Tibial nerve (tissue), 4 donors: ENCODE measurements at regions not wholly inside any gene's neighbourhood (a gene's known extent, or its start where the extent isn't known, plus 50 kb on each side); places are given as distances from the start of the nearest gene placed in this dataset.

Experiments
- CTCF ChIP-seq, 5 experiments: fragments of 200-600 bp in 3 of 5; fragments of 450-650 bp in 2 of 5; sonication (generic) in 3 of 5; IDR thresholded peaks; one replicate each; pipeline ENCODE4 v1.5.1; 2016 to 2019; ENCODE audit warnings: antibody characterized with exemption in 5 of 5, mild to moderate bottlenecking in 3 of 5, moderate library complexity in 2 of 5
- EP300 ChIP-seq, 2 donors: sonication (generic); formaldehyde crosslinking; IDR thresholded peaks; one replicate each; pipeline ENCODE4 v1.6.1; 2017; ENCODE audit warnings: antibody characterized with exemption in 2 of 2, mild to moderate bottlenecking in 1 of 2
- POLR2A ChIP-seq, 2 donors: fragments of 450-650 bp; IDR thresholded peaks; one replicate each; pipeline ENCODE4 v1.6.1; 2017; ENCODE audit warnings: antibody characterized with exemption in 2 of 2, mild to moderate bottlenecking in 2 of 2, moderate library complexity in 2 of 2

DNA sequence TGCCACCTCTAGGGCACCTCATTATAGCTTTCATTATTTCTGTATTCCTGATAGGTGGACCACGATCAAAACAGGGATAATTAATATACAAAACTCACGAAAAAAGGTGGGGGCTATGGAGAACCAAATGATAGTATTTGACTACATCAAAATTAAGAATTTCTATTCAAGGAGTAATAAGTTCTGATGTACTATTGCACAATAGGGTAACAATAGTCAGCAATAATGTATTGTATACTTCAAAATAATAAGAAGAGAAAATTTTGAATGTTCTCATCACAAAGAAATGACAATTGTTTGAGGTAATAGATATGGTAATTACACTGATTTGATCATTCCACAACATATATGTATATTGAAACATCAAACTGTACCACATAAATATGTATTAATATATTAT, 327.3 kb upstream of the TRAM1L1 start:
- TF ChIP-seq CTCF (IDR thresholded peaks at IDR 0.05), result no peak
- TF ChIP-seq POLR2A (IDR thresholded peaks at IDR 0.05), result no peak
- TF ChIP-seq EP300 (IDR thresholded peaks at IDR 0.05), result no peak
